ENCODE measurements at regions not wholly inside any gene's neighbourhood (a gene's known extent, or its start where the extent isn't known, plus 50 kb on each side); places are given as distances from the start of the nearest gene placed in this dataset.
"Not testable (repeated sequence)": the region's sequence is repeated elsewhere in the genome, so short reads cannot be mapped to it uniquely, and the experiment has no call there.

- ChIA-PET CTCF (no interaction called here), POLR2A (no interaction called here)
Measured at GRCh38 chr4:32909736-32910135, 2189.6 kb downstream of the PCDH7 start.

GRCh38 chr4:32917586-32917985 is 2197.4 kb downstream of the PCDH7 start:
- CTCF ChIA-PET, result no interaction called here
- POLR2A ChIA-PET, result no interaction called here

- CTCF ChIA-PET, result no interaction called here
- POLR2A ChIA-PET, result no interaction called here
Measured at GRCh38 chr4:32929796-32930699, 2209.9 kb downstream of the PCDH7 start.

GRCh38 chr4:32930700-32931099 is 2210.5 kb downstream of the PCDH7 start:
- CTCF ChIA-PET, result no interaction called here
- POLR2A ChIA-PET, result no interaction called here

- CTCF ChIA-PET, result no interaction called here
- POLR2A ChIA-PET, result no interaction called here
Measured at GRCh38 chr4:32931475-32931874, 2211.3 kb downstream of the PCDH7 start.

GRCh38 chr4:32932156-32932555 is 2212.0 kb downstream of the PCDH7 start:
- POLR2A ChIA-PET, result no interaction called here
- CTCF ChIA-PET, result no interaction called here

GRCh38 chr4:32939222-32939621 is 2219.1 kb downstream of the PCDH7 start:
- POLR2A ChIA-PET, CTCF ChIA-PET: not testable (repeated sequence)

GRCh38 chr4:32950866-32951265 is 2230.7 kb downstream of the PCDH7 start:
- CTCF ChIA-PET, result no interaction called here

GRCh38 chr4:32958586-32958985 is 2238.4 kb downstream of the PCDH7 start:
- ChIA-PET POLR2A (no interaction called here), CTCF (no interaction called here)

More at GRCh38 chr4:32950866-32951265, 2230.7 kb downstream of the PCDH7 start:
- POLR2A ChIA-PET, result no interaction called here

- POLR2A ChIA-PET, result no interaction called here
- CTCF ChIA-PET, result no interaction called here
Measured at GRCh38 chr4:32962100-32962499, 2241.9 kb downstream of the PCDH7 start.

GRCh38 chr4:32985256-32985655 is 2265.1 kb downstream of the PCDH7 start:
- ChIA-PET POLR2A (no interaction called here), CTCF (no interaction called here)

GRCh38 chr4:32986236-32986635 is 2266.1 kb downstream of the PCDH7 start:
- CTCF ChIA-PET, result no interaction called here
- POLR2A ChIA-PET, result no interaction called here

- CTCF ChIA-PET, result no interaction called here
- POLR2A ChIA-PET, result no interaction called here
Measured at GRCh38 chr4:32987111-32987510, 2266.9 kb downstream of the PCDH7 start.

- POLR2A ChIA-PET, result no interaction called here
- CTCF ChIA-PET, result no interaction called here
Measured at GRCh38 chr4:32988165-32988811, 2268.1 kb downstream of the PCDH7 start.

- POLR2A ChIA-PET, result no interaction called here
Measured at GRCh38 chr4:32991663-32992062, 2271.5 kb downstream of the PCDH7 start.

GRCh38 chr4:32994981-32995881 is 2275.1 kb downstream of the PCDH7 start:
- ChIA-PET CTCF (no interaction called here), POLR2A (no interaction called here)

More at GRCh38 chr4:32991663-32992062, 2271.5 kb downstream of the PCDH7 start:
- CTCF ChIA-PET, result no interaction called here

GRCh38 chr4:33013282-33013681 is 2293.1 kb downstream of the PCDH7 start:
- ChIA-PET POLR2A (no interaction called here), CTCF (no interaction called here)

GRCh38 chr4:33025236-33025635 is 2305.1 kb downstream of the PCDH7 start:
- ChIA-PET POLR2A (no interaction called here), CTCF (no interaction called here)

- ChIA-PET CTCF (no interaction called here), POLR2A (no interaction called here)
Measured at GRCh38 chr4:33029976-33030375, 2309.8 kb downstream of the PCDH7 start.

GRCh38 chr4:33031328-33031727 is 2311.2 kb downstream of the PCDH7 start:
- CTCF ChIA-PET, result no interaction called here
- POLR2A ChIA-PET, result no interaction called here

GRCh38 chr4:33037464-33037863 is 2317.3 kb downstream of the PCDH7 start:
- CTCF ChIA-PET, result no interaction called here
- POLR2A ChIA-PET, result no interaction called here

Measured in activated CD8-positive, alpha-beta memory T cell treated with anti-CD3 and anti-CD28 coated beads for 36 hours (primary cell).